ENCODE measurements at regions not wholly inside any gene's neighbourhood (a gene's known extent, or its start where the extent isn't known, plus 50 kb on each side); places are given as distances from the start of the nearest gene placed in this dataset.

GRCh38 chr2:56099963-56100362 lies 83.8 kb upstream of the CCDC85A start:
- Mint-ChIP-seq H3K27ac (ENCODE audit: unreplicated experiment) (no peak overlapping the region), H3K4me1 (ENCODE audit: low read depth, unreplicated experiment) (no peaks in the 10 kb centered on the region), H3K9me3 (ENCODE audit: unreplicated experiment) (no peaks in the 10 kb centered on the region), H3K27me3 (ENCODE audit: insufficient read depth, unreplicated experiment) (peaks cover 16% of the 10 kb centered on the region), H3K36me3 (ENCODE audit: insufficient read depth, unreplicated experiment) (no peaks in the 10 kb centered on the region), H3K4me3 (ENCODE audit: unreplicated experiment) (no peak overlapping the region)
- no peaks in the 10 kb centered on the region for H3K4me1 ChIP-seq
- intact Hi-C loops (cut with micrococcal nuclease; ENCODE audit: unreplicated experiment): no loop called here
- TF ChIP-seq, protein P1, sequence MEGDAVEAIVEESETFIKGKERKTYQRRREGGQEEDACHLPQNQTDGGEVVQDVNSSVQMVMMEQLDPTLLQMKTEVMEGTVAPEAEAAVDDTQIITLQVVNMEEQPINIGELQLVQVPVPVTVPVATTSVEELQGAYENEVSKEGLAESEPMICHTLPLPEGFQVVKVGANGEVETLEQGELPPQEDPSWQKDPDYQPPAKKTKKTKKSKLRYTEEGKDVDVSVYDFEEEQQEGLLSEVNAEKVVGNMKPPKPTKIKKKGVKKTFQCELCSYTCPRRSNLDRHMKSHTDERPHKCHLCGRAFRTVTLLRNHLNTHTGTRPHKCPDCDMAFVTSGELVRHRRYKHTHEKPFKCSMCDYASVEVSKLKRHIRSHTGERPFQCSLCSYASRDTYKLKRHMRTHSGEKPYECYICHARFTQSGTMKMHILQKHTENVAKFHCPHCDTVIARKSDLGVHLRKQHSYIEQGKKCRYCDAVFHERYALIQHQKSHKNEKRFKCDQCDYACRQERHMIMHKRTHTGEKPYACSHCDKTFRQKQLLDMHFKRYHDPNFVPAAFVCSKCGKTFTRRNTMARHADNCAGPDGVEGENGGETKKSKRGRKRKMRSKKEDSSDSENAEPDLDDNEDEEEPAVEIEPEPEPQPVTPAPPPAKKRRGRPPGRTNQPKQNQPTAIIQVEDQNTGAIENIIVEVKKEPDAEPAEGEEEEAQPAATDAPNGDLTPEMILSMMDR (IDR thresholded peaks at IDR 0.05; ENCODE audit: insufficient read depth in 1 of 2, low read depth in 1 of 2, low read length in 1 of 2, severe bottlenecking in 1 of 2, unreplicated experiment in 1 of 2): no peak
- BruUV-seq (replicated peaks): no TSS peak
- no peak for DNase-seq
- POLR2A ChIA-PET: no interaction called here
- H3K36me3 ChIP-seq (ENCODE audit: control insufficient read depth, insufficient read depth, low read length): no peaks in the 10 kb centered on the region
- H3K27me3 ChIP-seq (replicated peaks; ENCODE audit: control insufficient read depth, insufficient read depth, low read length): no peaks in the 10 kb centered on the region
- H3K4me3 ChIP-seq (ENCODE audit: low read depth, low read length): no peak overlapping the region
- no peaks in the 10 kb centered on the region for H3K9me3 ChIP-seq
- CTCF ChIA-PET: no interaction called here

DNA sequence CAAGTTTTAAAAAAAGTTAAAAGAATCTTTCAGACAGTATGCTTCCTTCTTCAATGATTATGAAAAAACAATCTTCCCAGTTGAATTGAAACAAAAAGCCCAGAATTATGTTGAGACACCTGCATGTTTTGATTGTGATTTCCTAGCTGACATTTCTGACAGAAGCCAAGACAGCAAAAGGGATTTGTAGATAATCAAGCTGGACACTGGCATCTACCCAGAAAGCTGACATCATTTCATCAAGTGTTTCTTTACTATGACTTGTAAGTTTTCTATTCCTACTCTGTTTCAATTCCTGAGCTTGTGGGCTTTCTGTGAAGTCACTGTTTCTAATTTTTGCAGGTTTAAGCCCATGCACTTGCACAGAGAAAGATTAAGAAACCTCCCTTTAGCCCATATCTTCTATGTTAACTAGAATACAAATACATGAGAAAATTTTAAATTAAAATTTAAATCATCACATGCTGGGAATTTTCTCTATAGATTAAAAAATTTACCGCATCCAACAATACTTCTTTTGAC lies 82.9 kb upstream of the CCDC85A start:
- Mint-ChIP-seq H3K27ac (ENCODE audit: unreplicated experiment) (no peak overlapping the region), H3K36me3 (ENCODE audit: insufficient read depth, unreplicated experiment) (no peaks in the 10 kb centered on the region), H3K4me1 (ENCODE audit: low read depth, unreplicated experiment) (no peaks in the 10 kb centered on the region), H3K27me3 (ENCODE audit: insufficient read depth, unreplicated experiment) (peaks cover 12% of the 10 kb centered on the region), H3K9me3 (ENCODE audit: unreplicated experiment) (no peaks in the 10 kb centered on the region), H3K4me3 (ENCODE audit: unreplicated experiment) (no peak overlapping the region)
- Histone ChIP-seq H3K36me3 (ENCODE audit: control insufficient read depth, insufficient read depth, low read length) (no peaks in the 10 kb centered on the region), H3K9me3 (no peaks in the 10 kb centered on the region), H3K27me3 (replicated peaks; ENCODE audit: control insufficient read depth, insufficient read depth, low read length) (no peaks in the 10 kb centered on the region), H3K4me3 (ENCODE audit: low read depth, low read length) (no peak overlapping the region), H3K4me1 (no peaks in the 10 kb centered on the region)
- ChIA-PET POLR2A (no interaction called here), CTCF (no interaction called here)
- no TSS peak for BruUV-seq (replicated peaks)
- intact Hi-C loops (cut with micrococcal nuclease; ENCODE audit: unreplicated experiment): no loop called here
- TF ChIP-seq, protein P1 (IDR thresholded peaks at IDR 0.05; ENCODE audit: insufficient read depth in 1 of 2, low read depth in 1 of 2, low read length in 1 of 2, severe bottlenecking in 1 of 2, unreplicated experiment in 1 of 2): no peak
- DNase-seq: no peak

GRCh38 chr2:56102098-56102497 lies 81.7 kb upstream of the CCDC85A start:
- Mint-ChIP-seq H3K4me3 (ENCODE audit: unreplicated experiment) (no peak overlapping the region), H3K27ac (ENCODE audit: unreplicated experiment) (no peak overlapping the region), H3K9me3 (ENCODE audit: unreplicated experiment) (no peaks in the 10 kb centered on the region), H3K36me3 (ENCODE audit: insufficient read depth, unreplicated experiment) (no peaks in the 10 kb centered on the region), H3K4me1 (ENCODE audit: low read depth, unreplicated experiment) (no peaks in the 10 kb centered on the region), H3K27me3 (ENCODE audit: insufficient read depth, unreplicated experiment) (peaks cover 11% of the 10 kb centered on the region)
- no peaks in the 10 kb centered on the region for H3K36me3 ChIP-seq (ENCODE audit: control insufficient read depth, insufficient read depth, low read length)
- no peak for DNase-seq
- intact Hi-C loops (cut with micrococcal nuclease; ENCODE audit: unreplicated experiment): no loop called here
- H3K4me3 ChIP-seq (ENCODE audit: low read depth, low read length): no peak overlapping the region
- no peaks in the 10 kb centered on the region for H3K4me1 ChIP-seq
- no TSS peak for BruUV-seq (replicated peaks)
- H3K27me3 ChIP-seq (replicated peaks; ENCODE audit: control insufficient read depth, insufficient read depth, low read length): no peaks in the 10 kb centered on the region
- POLR2A ChIA-PET: no interaction called here
- CTCF ChIA-PET: interaction anchor here (0.6 kb wide), 1 partner anchor 332 kb away, joined by 3 read pairs; no protein-coding TSS in a partner anchor
- TF ChIP-seq, protein P1 (IDR thresholded peaks at IDR 0.05; ENCODE audit: insufficient read depth in 1 of 2, low read depth in 1 of 2, low read length in 1 of 2, severe bottlenecking in 1 of 2, unreplicated experiment in 1 of 2): no peak
- no peaks in the 10 kb centered on the region for H3K9me3 ChIP-seq
